ENCODE measurements at regions not wholly inside any gene's neighbourhood (a gene's known extent, or its start where the extent isn't known, plus 50 kb on each side); places are given as distances from the start of the nearest gene placed in this dataset.

- no peak overlapping the region for H3K27ac ChIP-seq
- no peaks in the 10 kb centered on the region for H3K36me3 ChIP-seq (ENCODE audit: insufficient read depth)
- no peak overlapping the region for H2AFZ ChIP-seq (ENCODE audit: low read depth)
- H4K20me1 ChIP-seq (ENCODE audit: insufficient read depth), result no peaks in the 10 kb centered on the region
- no peaks in the 10 kb centered on the region for H3K27me3 ChIP-seq (ENCODE audit: insufficient read depth, low read depth)
- no peaks in the 10 kb centered on the region for H3K4me1 ChIP-seq (ENCODE audit: low read depth, poor library complexity, severe bottlenecking)
- TF ChIP-seq, protein P1, sequence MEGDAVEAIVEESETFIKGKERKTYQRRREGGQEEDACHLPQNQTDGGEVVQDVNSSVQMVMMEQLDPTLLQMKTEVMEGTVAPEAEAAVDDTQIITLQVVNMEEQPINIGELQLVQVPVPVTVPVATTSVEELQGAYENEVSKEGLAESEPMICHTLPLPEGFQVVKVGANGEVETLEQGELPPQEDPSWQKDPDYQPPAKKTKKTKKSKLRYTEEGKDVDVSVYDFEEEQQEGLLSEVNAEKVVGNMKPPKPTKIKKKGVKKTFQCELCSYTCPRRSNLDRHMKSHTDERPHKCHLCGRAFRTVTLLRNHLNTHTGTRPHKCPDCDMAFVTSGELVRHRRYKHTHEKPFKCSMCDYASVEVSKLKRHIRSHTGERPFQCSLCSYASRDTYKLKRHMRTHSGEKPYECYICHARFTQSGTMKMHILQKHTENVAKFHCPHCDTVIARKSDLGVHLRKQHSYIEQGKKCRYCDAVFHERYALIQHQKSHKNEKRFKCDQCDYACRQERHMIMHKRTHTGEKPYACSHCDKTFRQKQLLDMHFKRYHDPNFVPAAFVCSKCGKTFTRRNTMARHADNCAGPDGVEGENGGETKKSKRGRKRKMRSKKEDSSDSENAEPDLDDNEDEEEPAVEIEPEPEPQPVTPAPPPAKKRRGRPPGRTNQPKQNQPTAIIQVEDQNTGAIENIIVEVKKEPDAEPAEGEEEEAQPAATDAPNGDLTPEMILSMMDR (conservative IDR thresholded peaks at IDR 0.05; ENCODE audit: low read depth, low read length), result no peak
- H3K9ac ChIP-seq, result no peak overlapping the region
- no peak overlapping the region for H3K4me3 ChIP-seq (IDR thresholded peaks at IDR 0.05; ENCODE audit: insufficient read depth, low read depth, low read length)
- no peaks in the 10 kb centered on the region for H3K79me2 ChIP-seq (ENCODE audit: insufficient read depth, low read depth)
- H3K4me2 ChIP-seq, result no peak overlapping the region
Measured at GRCh38 chr6:119591235-119591634, 241.7 kb upstream of the MAN1A1 start.

DNA sequence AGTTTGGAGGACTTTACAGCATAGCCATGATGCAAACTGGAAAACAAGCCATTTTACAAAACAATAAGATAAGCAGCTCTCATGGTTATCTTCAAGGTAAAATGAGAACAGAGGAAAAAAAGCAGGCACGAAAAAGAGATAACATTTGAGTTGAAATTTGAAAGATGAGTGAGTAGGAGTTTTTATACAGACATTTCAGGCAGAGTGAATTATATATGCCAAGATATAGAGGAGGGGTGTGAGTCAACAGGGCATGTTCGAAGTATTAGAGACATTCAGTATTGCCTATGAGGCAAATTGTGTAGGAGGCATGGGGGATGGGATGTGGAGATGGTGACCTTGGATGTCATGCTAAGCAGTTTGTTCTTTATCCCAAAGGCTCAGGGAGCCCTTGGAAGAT, 240.5 kb upstream of the MAN1A1 start:
- H2AFZ ChIP-seq (ENCODE audit: low read depth), result no peak overlapping the region
- TF ChIP-seq, protein P1 (conservative IDR thresholded peaks at IDR 0.05; ENCODE audit: low read depth, low read length), result no peak

DNA sequence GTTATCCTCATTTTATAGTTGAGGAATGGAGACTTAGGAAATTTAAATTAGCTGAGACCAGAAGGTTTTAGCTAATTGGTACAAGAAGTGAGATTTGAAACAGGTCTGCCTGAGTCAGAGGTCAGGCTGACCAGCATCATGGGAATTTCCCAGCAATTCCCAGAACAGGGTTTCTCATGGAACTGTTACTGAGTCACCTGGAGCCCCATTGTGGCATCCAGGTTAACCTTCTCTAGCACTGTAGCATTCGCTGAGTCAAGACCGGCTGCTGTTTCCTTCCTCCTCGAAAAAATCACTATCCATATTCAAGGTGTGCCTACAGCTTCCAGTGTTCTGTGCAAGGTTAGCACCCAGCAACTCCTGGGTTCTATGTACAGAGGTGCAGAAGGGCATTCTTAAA, 238.0 kb upstream of the MAN1A1 start:
- Histone ChIP-seq H2AFZ (ENCODE audit: low read depth) (no peak overlapping the region), H3K27me3 (ENCODE audit: insufficient read depth, low read depth) (no peaks in the 10 kb centered on the region), H3K27ac (no peak overlapping the region), H3K9ac (no peak overlapping the region), H3K36me3 (ENCODE audit: insufficient read depth) (no peaks in the 10 kb centered on the region), H4K20me1 (ENCODE audit: insufficient read depth) (no peaks in the 10 kb centered on the region), H3K4me3 (IDR thresholded peaks at IDR 0.05; ENCODE audit: insufficient read depth, low read depth, low read length) (no peak overlapping the region), H3K4me1 (ENCODE audit: low read depth, poor library complexity, severe bottlenecking) (no peaks in the 10 kb centered on the region), H3K79me2 (ENCODE audit: insufficient read depth, low read depth) (no peaks in the 10 kb centered on the region), H3K4me2 (no peak overlapping the region)
- TF ChIP-seq, protein P1 (conservative IDR thresholded peaks at IDR 0.05; ENCODE audit: low read depth, low read length), result no peak

More for the DNA sequence above, 240.5 kb upstream of the MAN1A1 start:
- Histone ChIP-seq H3K27me3 (ENCODE audit: insufficient read depth, low read depth) (no peaks in the 10 kb centered on the region), H3K9ac (no peak overlapping the region), H3K79me2 (ENCODE audit: insufficient read depth, low read depth) (no peaks in the 10 kb centered on the region), H3K36me3 (ENCODE audit: insufficient read depth) (no peaks in the 10 kb centered on the region), H3K4me3 (IDR thresholded peaks at IDR 0.05; ENCODE audit: insufficient read depth, low read depth, low read length) (no peak overlapping the region), H3K4me2 (no peak overlapping the region), H3K27ac (no peak overlapping the region), H4K20me1 (ENCODE audit: insufficient read depth) (no peaks in the 10 kb centered on the region), H3K4me1 (ENCODE audit: low read depth, poor library complexity, severe bottlenecking) (no peaks in the 10 kb centered on the region)

DNA sequence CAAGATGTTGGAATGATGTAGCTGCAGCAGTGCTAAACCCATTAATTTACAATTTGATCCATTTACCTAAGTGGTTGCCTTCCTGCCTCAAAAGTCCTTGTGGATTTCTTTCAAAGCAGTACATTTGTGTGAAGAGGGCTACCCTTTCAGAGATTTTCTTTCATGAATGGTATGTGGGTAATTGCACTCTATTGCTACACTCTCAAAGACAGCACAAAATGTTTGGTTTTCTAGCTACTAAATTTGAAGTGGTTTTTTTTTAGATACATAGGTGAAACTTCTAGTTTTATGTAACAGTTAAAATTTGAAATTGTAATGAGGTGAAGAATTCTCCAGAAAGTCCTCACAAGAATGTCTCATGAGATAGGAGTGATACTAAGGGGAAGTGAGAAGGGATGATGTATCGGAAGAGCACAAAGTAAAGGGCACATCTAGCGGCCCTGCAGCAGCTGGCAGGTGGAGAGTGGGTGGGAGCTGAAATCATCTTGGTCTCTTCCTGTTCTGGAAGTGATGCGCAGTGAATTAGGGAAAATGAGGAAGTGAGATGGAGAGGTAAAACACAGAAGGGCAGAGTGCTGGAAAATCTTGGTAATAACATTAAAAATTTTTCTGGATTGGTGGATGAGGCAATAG, 236.8 kb upstream of the MAN1A1 start:
- Histone ChIP-seq H3K9ac (no peak overlapping the region), H3K36me3 (ENCODE audit: insufficient read depth) (no peaks in the 10 kb centered on the region), H3K27ac (no peak overlapping the region), H3K79me2 (ENCODE audit: insufficient read depth, low read depth) (no peaks in the 10 kb centered on the region), H3K4me3 (IDR thresholded peaks at IDR 0.05; ENCODE audit: insufficient read depth, low read depth, low read length) (no peak overlapping the region), H4K20me1 (ENCODE audit: insufficient read depth) (no peaks in the 10 kb centered on the region), H2AFZ (ENCODE audit: low read depth) (no peak overlapping the region), H3K4me1 (ENCODE audit: low read depth, poor library complexity, severe bottlenecking) (no peaks in the 10 kb centered on the region), H3K4me2 (no peak overlapping the region), H3K27me3 (ENCODE audit: insufficient read depth, low read depth) (no peaks in the 10 kb centered on the region)
- TF ChIP-seq, protein P1 (conservative IDR thresholded peaks at IDR 0.05; ENCODE audit: low read depth, low read length), result no peak

All from KMS-11 (cell line).